ENCODE measurements at regions not wholly inside any gene's neighbourhood (a gene's known extent, or its start where the extent isn't known, plus 50 kb on each side); places are given as distances from the start of the nearest gene placed in this dataset.

- TF ChIP-seq CTCF (IDR thresholded peaks at IDR 0.05): no peak
- no peak for TF ChIP-seq POLR2A (IDR thresholded peaks at IDR 0.05)
Measured at GRCh38 chr12:89947437-89948270, 239.0 kb upstream of the ATP2B1 start.

Data from stomach (tissue), 4 donors.